Liver (tissue), 8 donors: ENCODE measurements at regions not wholly inside any gene's neighbourhood (a gene's known extent, or its start where the extent isn't known, plus 50 kb on each side); places are given as distances from the start of the nearest gene placed in this dataset.

Experiments used
- DNase-seq: peaks from one replicate; pipeline ENCODE4 v3.0.0-alpha.2; 2017; ENCODE audit warnings: low spot score
- H3K27ac ChIP-seq, 2 donors: one replicate each; pipeline ENCODE4 v1.7.0; 2013; ENCODE audit warnings: inconsistent platforms in 2 of 2, low read length in 2 of 2, control low read depth in 1 of 2, low read depth in 1 of 2, mild to moderate bottlenecking in 1 of 2
- H3K27me3 ChIP-seq, 4 donors: one replicate each; pipeline versions ENCODE4 v1.6.1 to v1.7.0; 2013; ENCODE audit warnings: low read length in 3 of 4, inconsistent platforms in 1 of 4, mild to moderate bottlenecking in 1 of 4, moderate library complexity in 1 of 4; ENCODE audit not compliant: control insufficient read depth in 4 of 4, insufficient read depth in 4 of 4
- H3K36me3 ChIP-seq, 4 donors: one replicate each; pipeline versions ENCODE4 v1.6.1 to v1.7.0; 2013; ENCODE audit warnings: low read length in 3 of 4, mild to moderate bottlenecking in 3 of 4, low read depth in 1 of 4, moderate library complexity in 1 of 4; ENCODE audit not compliant: control insufficient read depth in 4 of 4, insufficient read depth in 3 of 4
- H3K4me1 ChIP-seq, 4 donors: one replicate each; pipeline versions ENCODE4 v1.6.1 to v1.7.0; 2013; ENCODE audit warnings: low read length in 3 of 4, mild to moderate bottlenecking in 3 of 4, moderate library complexity in 1 of 4; ENCODE audit not compliant: control insufficient read depth in 4 of 4, insufficient read depth in 4 of 4
- H3K4me3 ChIP-seq, 3 donors: one replicate each; pipeline versions ENCODE4 v1.6.1 to v1.7.0; 2013; ENCODE audit warnings: low read length in 3 of 3, control low read depth in 1 of 3, low read depth in 1 of 3, mild to moderate bottlenecking in 1 of 3
- H3K9ac ChIP-seq, 2 donors: one replicate each; pipeline ENCODE4 v1.7.0; 2013; ENCODE audit warnings: low read length in 2 of 2, mild to moderate bottlenecking in 2 of 2, moderate library complexity in 2 of 2, control low read depth in 1 of 2, low read depth in 1 of 2
- H3K9me3 ChIP-seq, 4 donors: one replicate each; pipeline versions ENCODE4 v1.6.1 to v1.7.0; 2013; ENCODE audit warnings: low read length in 3 of 4; ENCODE audit not compliant: control insufficient read depth in 4 of 4
- EGR1 ChIP-seq, 2 donors: IDR thresholded peaks; 2 replicates each; pipeline ENCODE4 v1.6.1; 2016 to 2018; ENCODE audit warnings: antibody characterized with exemption in 2 of 2, low read depth in 2 of 2
- FOXA2 ChIP-seq: IDR thresholded peaks from 2 replicates; pipeline ENCODE4 v1.6.1; 2016; ENCODE audit warnings: antibody characterized with exemption
- HNF4A ChIP-seq, 2 donors: conservative IDR thresholded peaks; 2 replicates each; pipeline ENCODE4 v1.6.1; 2016; ENCODE audit warnings: antibody characterized with exemption in 2 of 2, mild to moderate bottlenecking in 2 of 2
- HNF4G ChIP-seq: IDR thresholded peaks from 2 replicates; pipeline ENCODE4 v1.6.1; 2016; ENCODE audit warnings: antibody characterized with exemption
- NR2F2 ChIP-seq: IDR thresholded peaks from 2 replicates; pipeline ENCODE4 v1.6.1; 2016; ENCODE audit warnings: antibody characterized with exemption
- RAD21 ChIP-seq, 2 donors: IDR thresholded peaks; 2 replicates each; pipeline ENCODE4 v1.6.1; 2016; ENCODE audit warnings: antibody characterized with exemption in 2 of 2, mild to moderate bottlenecking in 2 of 2
- SP1 ChIP-seq: IDR thresholded peaks from 2 replicates; pipeline ENCODE4 v1.6.1; 2018; ENCODE audit warnings: antibody characterized with exemption, mild to moderate bottlenecking
- YY1 ChIP-seq: IDR thresholded peaks from 2 replicates; pipeline ENCODE4 v1.6.1; 2016; ENCODE audit warnings: antibody characterized with exemption, mild to moderate bottlenecking
- WGBS: extraction: QIAGEN DNeasy Blood & Tissue Kit; methylation state at CpG from one replicate; pipeline ENCODE4 v1.1.7; 2013; 5-methylcytosine and 5-hydroxymethylcytosine counted together
- TF ChIP-seq, protein P1 (sequence below): IDR thresholded peaks from 2 replicates; pipeline ENCODE4 v1.6.1; 2016; ENCODE audit warnings: antibody characterized with exemption
- TF ChIP-seq, protein P2 (sequence below): fragments of 150-350 bp; IDR thresholded peaks from 2 replicates; pipeline ENCODE4 v1.5.1; 2017; ENCODE audit warnings: improper control_type of control experiment, low read depth, low read length; ENCODE audit not compliant: missing input control
- TF ChIP-seq, protein P3 (sequence below): IDR thresholded peaks from 2 replicates; pipeline ENCODE4 v1.6.1; 2016; ENCODE audit warnings: antibody characterized with exemption, mild to moderate bottlenecking
- TF ChIP-seq, protein P4 (sequence below): IDR thresholded peaks from 2 replicates; pipeline ENCODE4 v1.6.1; 2016; ENCODE audit warnings: antibody characterized with exemption
- donor health status: healthy.
- donor health status: healthy.
- donor health status: healthy.
- donor health status: healthy.
- donor health status: healthy.

DNA sequence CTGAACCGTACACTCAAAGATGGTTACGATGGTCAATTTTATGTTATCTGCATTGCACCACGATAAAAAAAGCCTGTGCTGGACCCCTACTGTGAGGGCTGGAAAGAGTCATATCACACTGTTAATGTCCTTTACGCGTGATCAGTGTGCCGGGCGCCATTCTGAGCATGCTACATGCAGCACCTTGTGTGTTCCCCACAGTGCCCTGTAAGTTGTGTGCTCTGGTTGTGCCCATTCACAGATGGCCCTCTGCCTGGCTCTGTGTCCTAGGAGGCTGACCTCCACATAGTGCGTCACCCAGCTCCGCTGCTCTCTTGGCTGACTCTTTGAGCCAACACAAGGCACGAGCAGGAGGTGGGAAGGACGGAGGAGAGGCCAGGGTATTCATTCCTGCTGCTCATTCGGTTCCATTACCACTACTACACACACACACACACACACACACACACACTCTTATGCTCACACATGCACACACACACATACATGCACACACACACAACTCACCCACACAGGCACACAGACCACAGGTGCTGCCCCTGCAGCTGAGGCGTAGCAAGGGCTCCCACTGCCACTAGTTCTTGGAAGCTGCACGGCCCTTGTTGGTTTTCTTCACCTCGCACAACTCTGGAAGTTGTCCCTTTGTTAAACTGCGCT is 129.6 kb upstream of the IQSEC1 start (continued):
- TF ChIP-seq, protein P1, sequence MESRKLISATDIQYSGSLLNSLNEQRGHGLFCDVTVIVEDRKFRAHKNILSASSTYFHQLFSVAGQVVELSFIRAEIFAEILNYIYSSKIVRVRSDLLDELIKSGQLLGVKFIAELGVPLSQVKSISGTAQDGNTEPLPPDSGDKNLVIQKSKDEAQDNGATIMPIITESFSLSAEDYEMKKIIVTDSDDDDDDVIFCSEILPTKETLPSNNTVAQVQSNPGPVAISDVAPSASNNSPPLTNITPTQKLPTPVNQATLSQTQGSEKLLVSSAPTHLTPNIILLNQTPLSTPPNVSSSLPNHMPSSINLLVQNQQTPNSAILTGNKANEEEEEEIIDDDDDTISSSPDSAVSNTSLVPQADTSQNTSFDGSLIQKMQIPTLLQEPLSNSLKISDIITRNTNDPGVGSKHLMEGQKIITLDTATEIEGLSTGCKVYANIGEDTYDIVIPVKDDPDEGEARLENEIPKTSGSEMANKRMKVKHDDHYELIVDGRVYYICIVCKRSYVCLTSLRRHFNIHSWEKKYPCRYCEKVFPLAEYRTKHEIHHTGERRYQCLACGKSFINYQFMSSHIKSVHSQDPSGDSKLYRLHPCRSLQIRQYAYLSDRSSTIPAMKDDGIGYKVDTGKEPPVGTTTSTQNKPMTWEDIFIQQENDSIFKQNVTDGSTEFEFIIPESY = no peak
- no peak for TF ChIP-seq SP1
- TF ChIP-seq HNF4A (conservative IDR thresholded peaks at IDR 0.05) = no peak
- TF ChIP-seq HNF4G = no peak
- TF ChIP-seq, protein P2, sequence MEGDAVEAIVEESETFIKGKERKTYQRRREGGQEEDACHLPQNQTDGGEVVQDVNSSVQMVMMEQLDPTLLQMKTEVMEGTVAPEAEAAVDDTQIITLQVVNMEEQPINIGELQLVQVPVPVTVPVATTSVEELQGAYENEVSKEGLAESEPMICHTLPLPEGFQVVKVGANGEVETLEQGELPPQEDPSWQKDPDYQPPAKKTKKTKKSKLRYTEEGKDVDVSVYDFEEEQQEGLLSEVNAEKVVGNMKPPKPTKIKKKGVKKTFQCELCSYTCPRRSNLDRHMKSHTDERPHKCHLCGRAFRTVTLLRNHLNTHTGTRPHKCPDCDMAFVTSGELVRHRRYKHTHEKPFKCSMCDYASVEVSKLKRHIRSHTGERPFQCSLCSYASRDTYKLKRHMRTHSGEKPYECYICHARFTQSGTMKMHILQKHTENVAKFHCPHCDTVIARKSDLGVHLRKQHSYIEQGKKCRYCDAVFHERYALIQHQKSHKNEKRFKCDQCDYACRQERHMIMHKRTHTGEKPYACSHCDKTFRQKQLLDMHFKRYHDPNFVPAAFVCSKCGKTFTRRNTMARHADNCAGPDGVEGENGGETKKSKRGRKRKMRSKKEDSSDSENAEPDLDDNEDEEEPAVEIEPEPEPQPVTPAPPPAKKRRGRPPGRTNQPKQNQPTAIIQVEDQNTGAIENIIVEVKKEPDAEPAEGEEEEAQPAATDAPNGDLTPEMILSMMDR = no peak
- no peak for TF ChIP-seq NR2F2

DNA sequence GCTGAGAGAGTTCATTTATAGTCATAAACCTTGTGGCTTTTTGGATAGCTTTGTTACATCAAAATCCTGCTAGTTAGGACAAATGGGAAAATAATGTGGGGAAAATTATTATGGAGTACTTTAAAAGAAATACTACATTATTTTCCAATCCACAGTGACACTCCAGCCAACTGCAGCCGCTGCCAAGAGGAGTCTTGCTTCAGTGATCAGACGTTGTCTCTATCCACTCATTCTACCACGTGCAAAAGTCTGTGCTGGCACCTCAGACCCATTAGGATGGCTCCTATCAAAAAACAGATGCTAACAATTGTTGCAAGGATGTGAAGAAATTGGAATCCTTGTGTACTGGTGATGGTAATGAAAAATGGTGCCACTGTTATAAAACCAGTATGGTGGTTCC is 128.6 kb upstream of the IQSEC1 start:
- no peaks in the 10 kb centered on the region for H3K9me3 ChIP-seq
- WGBS = 74% methylated on average over 3 of the region's 3 CpGs
- no peak for DNase-seq
- no peak overlapping the region for H3K27ac ChIP-seq
- H3K9ac ChIP-seq = no peak overlapping the region
- peaks cover 3 to 14% (median 11%) of the 10 kb centered on the region in 4 donors for H3K4me1 ChIP-seq
- TF ChIP-seq, protein P3, sequence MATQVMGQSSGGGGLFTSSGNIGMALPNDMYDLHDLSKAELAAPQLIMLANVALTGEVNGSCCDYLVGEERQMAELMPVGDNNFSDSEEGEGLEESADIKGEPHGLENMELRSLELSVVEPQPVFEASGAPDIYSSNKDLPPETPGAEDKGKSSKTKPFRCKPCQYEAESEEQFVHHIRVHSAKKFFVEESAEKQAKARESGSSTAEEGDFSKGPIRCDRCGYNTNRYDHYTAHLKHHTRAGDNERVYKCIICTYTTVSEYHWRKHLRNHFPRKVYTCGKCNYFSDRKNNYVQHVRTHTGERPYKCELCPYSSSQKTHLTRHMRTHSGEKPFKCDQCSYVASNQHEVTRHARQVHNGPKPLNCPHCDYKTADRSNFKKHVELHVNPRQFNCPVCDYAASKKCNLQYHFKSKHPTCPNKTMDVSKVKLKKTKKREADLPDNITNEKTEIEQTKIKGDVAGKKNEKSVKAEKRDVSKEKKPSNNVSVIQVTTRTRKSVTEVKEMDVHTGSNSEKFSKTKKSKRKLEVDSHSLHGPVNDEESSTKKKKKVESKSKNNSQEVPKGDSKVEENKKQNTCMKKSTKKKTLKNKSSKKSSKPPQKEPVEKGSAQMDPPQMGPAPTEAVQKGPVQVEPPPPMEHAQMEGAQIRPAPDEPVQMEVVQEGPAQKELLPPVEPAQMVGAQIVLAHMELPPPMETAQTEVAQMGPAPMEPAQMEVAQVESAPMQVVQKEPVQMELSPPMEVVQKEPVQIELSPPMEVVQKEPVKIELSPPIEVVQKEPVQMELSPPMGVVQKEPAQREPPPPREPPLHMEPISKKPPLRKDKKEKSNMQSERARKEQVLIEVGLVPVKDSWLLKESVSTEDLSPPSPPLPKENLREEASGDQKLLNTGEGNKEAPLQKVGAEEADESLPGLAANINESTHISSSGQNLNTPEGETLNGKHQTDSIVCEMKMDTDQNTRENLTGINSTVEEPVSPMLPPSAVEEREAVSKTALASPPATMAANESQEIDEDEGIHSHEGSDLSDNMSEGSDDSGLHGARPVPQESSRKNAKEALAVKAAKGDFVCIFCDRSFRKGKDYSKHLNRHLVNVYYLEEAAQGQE = no peak
- TF ChIP-seq RAD21 (IDR thresholded peaks at IDR 0.05) (no peak), FOXA2 (no peak), EGR1 (IDR thresholded peaks at IDR 0.05; ENCODE audit: low read depth in 2 of 2) (no peak), YY1 (no peak)
- TF ChIP-seq, protein P4, sequence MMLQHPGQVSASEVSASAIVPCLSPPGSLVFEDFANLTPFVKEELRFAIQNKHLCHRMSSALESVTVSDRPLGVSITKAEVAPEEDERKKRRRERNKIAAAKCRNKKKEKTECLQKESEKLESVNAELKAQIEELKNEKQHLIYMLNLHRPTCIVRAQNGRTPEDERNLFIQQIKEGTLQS = no peak
- TF ChIP-seq, protein P2 = no peak
- H3K27me3 ChIP-seq = no peaks in the 10 kb centered on the region
- H3K36me3 ChIP-seq = no peaks in the 10 kb centered on the region
- H3K4me3 ChIP-seq = no peak overlapping the region
